Keratinocyte (primary cell): ENCODE measurements at regions not wholly inside any gene's neighbourhood (a gene's known extent, or its start where the extent isn't known, plus 50 kb on each side); places are given as distances from the start of the nearest gene placed in this dataset.

Experiments used
- CTCF ChIP-seq, 3 experiments: IDR thresholded peaks in 1 of 3; conservative IDR thresholded peaks in 1 of 3; optimal IDR thresholded peaks in 1 of 3; 2 replicates in 2 of 3; 3 replicates in 1 of 3; pipeline versions ENCODE3 to v1.5.1; 2011; ENCODE audit warnings: low read length in 3 of 3, mild to moderate bottlenecking in 3 of 3, moderate library complexity in 2 of 3, control low read depth in 1 of 3, inconsistent platforms in 1 of 3; ENCODE audit not compliant: insufficient read depth in 2 of 3; ENCODE audit errors: extremely low read depth in 1 of 3
- EZH2 ChIP-seq: IDR thresholded peaks from one replicate; pipeline ENCODE4 v1.6.1; 2012; ENCODE audit warnings: inconsistent platforms, mild to moderate bottlenecking, low read length, moderate library complexity

- TF ChIP-seq EZH2 (no peak), CTCF (optimal IDR thresholded peaks at IDR 0.05 in 1 of 3, IDR thresholded peaks at IDR 0.05 in 1 of 3, conservative IDR thresholded peaks at IDR 0.05 in 1 of 3; ENCODE audit: extremely low read depth in 1 of 3, insufficient read depth in 2 of 3, low read length in 3 of 3) (no peak)
Measured at GRCh38 chr11:103703954-103704353, 332.5 kb upstream of the DDI1 start.
